GM23338 (cell line): ENCODE measurements at regions not wholly inside any gene's neighbourhood (a gene's known extent, or its start where the extent isn't known, plus 50 kb on each side); places are given as distances from the start of the nearest gene placed in this dataset.

Experiments
- ATAC-seq: fragments of 200-7000 bp; cut with Tn5 transposase; 3 replicates; pipeline ENCODE4 v1.9.1; 2020
- DNase-seq: peaks from one replicate; pipeline ENCODE4 v3.0.0-alpha.2; 2015; ENCODE audit warnings: low spot score
- H2AFZ ChIP-seq: fragments of 200-600 bp; sonication (generic); 2 replicates; pipeline ENCODE4 v1.8.0; 2016; ENCODE audit warnings: antibody characterized with exemption, mild to moderate bottlenecking, moderate library complexity
- H3F3A ChIP-seq: fragments of 200-600 bp; sonication (generic); replicated peaks from 2 replicates; pipeline ENCODE4 v1.8.0; 2017; ENCODE audit warnings: antibody characterized with exemption, mixed run types, low read depth
- H3K27ac ChIP-seq: fragments of 200-600 bp; sonication (generic); 2 replicates; pipeline ENCODE4 v1.6.1; 2016; ENCODE audit warnings: low read depth
- H3K27me3 ChIP-seq: fragments of 200-600 bp; sonication (generic); 2 replicates; pipeline ENCODE4 v1.8.0; 2016; ENCODE audit warnings: mild to moderate bottlenecking, mixed run types, moderate library complexity; ENCODE audit not compliant: insufficient read depth
- H3K36me3 ChIP-seq: fragments of 200-600 bp; sonication (generic); 2 replicates; pipeline ENCODE4 v1.8.0; 2016; ENCODE audit warnings: mild to moderate bottlenecking; ENCODE audit not compliant: insufficient read depth
- H3K4me1 ChIP-seq: fragments of 200-600 bp; sonication (generic); 2 replicates; pipeline ENCODE4 v1.8.0; 2016; ENCODE audit warnings: mild to moderate bottlenecking, moderate library complexity; ENCODE audit not compliant: insufficient read depth
- H3K4me2 ChIP-seq: fragments of 200-600 bp; sonication (generic); 2 replicates; pipeline ENCODE4 v1.7.1; 2017; ENCODE audit warnings: mixed run types
- H3K4me3 ChIP-seq: fragments of 200-600 bp; sonication (generic); 2 replicates; pipeline ENCODE4 v1.6.1; 2016; ENCODE audit warnings: mixed run types
- H3K79me2 ChIP-seq: fragments of 200-600 bp; sonication (generic); replicated peaks from 2 replicates; pipeline ENCODE4 v1.8.0; 2017; ENCODE audit warnings: mild to moderate bottlenecking; ENCODE audit not compliant: insufficient read depth
- H3K9me2 ChIP-seq: fragments of 200-600 bp; sonication (generic); 2 replicates; pipeline ENCODE4 v1.8.0; 2017; ENCODE audit not compliant: insufficient read depth
- H4K20me1 ChIP-seq: fragments of 200-600 bp; sonication (generic); replicated peaks from 2 replicates; pipeline ENCODE4 v1.8.0; 2017; ENCODE audit warnings: mild to moderate bottlenecking; ENCODE audit not compliant: insufficient read depth
- H3K27ac Mint-ChIP-seq: 2 replicates; pipeline ENCODE4 v1.8.0; 2020; ENCODE audit warnings: inconsistent platforms, mild to moderate bottlenecking, moderate library complexity, mixed read lengths
- H3K27me3 Mint-ChIP-seq: 3 replicates; pipeline ENCODE4 v1.8.0; 2022; ENCODE audit warnings: low read depth, mild to moderate bottlenecking, moderate library complexity, mixed read lengths, inconsistent platforms; ENCODE audit not compliant: insufficient read depth, poor library complexity
- H3K36me3 Mint-ChIP-seq: 3 replicates; pipeline ENCODE4 v1.8.0; 2021; ENCODE audit warnings: low read depth, mild to moderate bottlenecking, inconsistent platforms, moderate library complexity, mixed read lengths
- H3K4me1 Mint-ChIP-seq: 3 replicates; pipeline ENCODE4 v1.8.0; 2020; ENCODE audit warnings: mild to moderate bottlenecking, inconsistent platforms, mixed read lengths
- H3K4me3 Mint-ChIP-seq: 3 replicates; pipeline ENCODE4 v1.8.0; 2021; ENCODE audit warnings: moderate library complexity, mild to moderate bottlenecking, inconsistent platforms, mixed read lengths
- H3K9me3 Mint-ChIP-seq: 3 replicates; pipeline ENCODE4 v1.8.0; 2020; ENCODE audit warnings: moderate library complexity, mild to moderate bottlenecking, inconsistent platforms, mixed read lengths
- CTCF ChIP-seq, 2 experiments: fragments of 200-600 bp in 1 of 2; sonication (generic) in 1 of 2; conservative IDR thresholded peaks; 2 replicates each; pipeline versions ENCODE4 v1.5.1 to v1.6.1; 2016 to 2017; ENCODE audit warnings: antibody characterized with exemption in 2 of 2, low read depth in 2 of 2, mild to moderate bottlenecking in 2 of 2, moderate library complexity in 1 of 2
- EZH2phosphoT487 ChIP-seq: fragments of 200-600 bp; sonication (generic); IDR thresholded peaks from one replicate; pipeline ENCODE4 v1.8.1; 2018; ENCODE audit warnings: antibody characterized with exemption; ENCODE audit not compliant: unreplicated experiment
- NANOG ChIP-seq: IDR thresholded peaks from 2 replicates; pipeline ENCODE4 v1.6.1; 2016; ENCODE audit warnings: antibody characterized with exemption, borderline replicate concordance
- POLR2AphosphoS5 ChIP-seq: IDR thresholded peaks from 2 replicates; pipeline ENCODE4 v1.6.1; 2016; ENCODE audit warnings: antibody characterized with exemption, low read depth
- ZNF462 ChIP-seq: fragments of 250-450 bp; sonication (Bioruptor Pico); IDR thresholded peaks from 2 replicates; pipeline ENCODE4 v1.5.0; 2020; ENCODE audit warnings: mild to moderate bottlenecking, moderate library complexity

DNA sequence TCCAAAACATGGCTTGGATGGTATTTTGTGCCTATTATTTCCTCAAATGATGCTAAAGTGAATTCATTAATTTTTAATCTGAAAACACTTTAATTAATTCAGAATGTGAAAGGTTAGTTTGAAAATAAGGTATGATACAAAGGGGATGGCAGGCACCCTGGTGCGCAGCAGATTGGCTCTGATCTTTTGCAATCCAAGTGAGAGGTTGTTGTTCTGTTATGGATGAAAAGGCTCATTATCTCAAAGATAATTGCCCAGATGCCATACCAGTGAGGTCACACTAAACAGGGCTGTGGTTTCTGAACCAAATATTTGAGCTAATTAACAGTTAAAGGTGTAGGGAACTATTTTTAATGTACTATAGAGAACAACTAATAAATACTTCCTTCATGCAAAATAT is 504.9 kb downstream of the RAPGEF2 start:
- Mint-ChIP-seq H3K36me3 (peaks cover 28% of the 10 kb centered on the region; the same call in 2 of the 3 replicates), H3K9me3 (peaks cover 33% of the 10 kb centered on the region), H3K4me3 (no peak overlapping the region), H3K27me3 (peaks cover 1% of the 10 kb centered on the region), H3K27ac (no peak overlapping the region), H3K4me1 (peaks cover 4% of the 10 kb centered on the region; the same call in 1 of the 3 replicates)
- no peaks in the 10 kb centered on the region for H3K79me2 ChIP-seq
- H3K4me2 ChIP-seq, result no peak overlapping the region
- H3K4me3 ChIP-seq, result no peak overlapping the region
- no peaks in the 10 kb centered on the region for H4K20me1 ChIP-seq
- no peaks in the 10 kb centered on the region for H3K9me2 ChIP-seq
- DNase-seq, result peak; percentile 30
- H2AFZ ChIP-seq, result no peak overlapping the region
- peaks cover 6% of the 10 kb centered on the region; the same call in 1 of the 2 replicates for H3K36me3 ChIP-seq
- H3F3A ChIP-seq, result no peaks in the 10 kb centered on the region
- TF ChIP-seq NANOG (peak; percentile 85), POLR2AphosphoS5 (no peak), EZH2phosphoT487 (no peak)
- H3K27me3 ChIP-seq, result no peaks in the 10 kb centered on the region
- 0 out of 2 replicates have a peak overlapping the region, but pooled peaks have one; percentile 29 for H3K27ac ChIP-seq
- no peaks in the 10 kb centered on the region; the same call in 1 of the 2 replicates for H3K4me1 ChIP-seq
- peak; percentile 65 for ATAC-seq

- H3K4me1 ChIP-seq, result no peaks in the 10 kb centered on the region; the same call in 1 of the 2 replicates
- H3K9me2 ChIP-seq, result no peaks in the 10 kb centered on the region
- no peak overlapping the region for H3K4me2 ChIP-seq
- no peaks in the 10 kb centered on the region for H3K79me2 ChIP-seq
- Mint-ChIP-seq H3K4me1 (peaks cover 4% of the 10 kb centered on the region; the same call in 1 of the 3 replicates), H3K4me3 (no peak overlapping the region), H3K27ac (no peak overlapping the region), H3K9me3 (peaks cover 36% of the 10 kb centered on the region), H3K36me3 (peaks cover 28% of the 10 kb centered on the region; the same call in 2 of the 3 replicates), H3K27me3 (peaks cover 1% of the 10 kb centered on the region)
- H3K4me3 ChIP-seq, result no peak overlapping the region
- no peaks in the 10 kb centered on the region for H3F3A ChIP-seq
- TF ChIP-seq ZNF462 (CRISPR knock-in tag) (no peak), CTCF (conservative IDR thresholded peaks at IDR 0.05; ENCODE audit: low read depth in 2 of 2) (peak in 1 of 2 experiments; percentile 29; a peak in 2 of 4 replicates)
- DNase-seq (no peak), ATAC-seq (no peak)
- no peaks in the 10 kb centered on the region for H4K20me1 ChIP-seq
- H3K36me3 ChIP-seq, result peaks cover 6% of the 10 kb centered on the region; the same call in 1 of the 2 replicates
- peak overlapping the region; percentile 7; the same call in 1 of the 2 replicates for H3K27ac ChIP-seq
- H2AFZ ChIP-seq, result no peak overlapping the region
- no peaks in the 10 kb centered on the region for H3K27me3 ChIP-seq
Measured at GRCh38 chr4:159608436-159608835, 505.6 kb downstream of the RAPGEF2 start.
